Mucosa of descending colon (tissue), 3 donors: ENCODE measurements at regions not wholly inside any gene's neighbourhood (a gene's known extent, or its start where the extent isn't known, plus 50 kb on each side); places are given as distances from the start of the nearest gene placed in this dataset.

Experiments used
- ATAC-seq: fragments of 200-7000 bp; cut with Tn5 transposase; one replicate; pipeline ENCODE4 v1.9.1; 2020; ENCODE audit warnings: mild to moderate bottlenecking, moderate library complexity
- DNase-seq, 3 donors: peaks; one replicate each; pipeline ENCODE4 v3.0.0-alpha.2; 2020
- H3K36me3 ChIP-seq: fragments of 200-600 bp; one replicate; pipeline ENCODE4 v1.8.0; 2021; ENCODE audit warnings: low read depth, mild to moderate bottlenecking
- H3K4me1 ChIP-seq: fragments of 200-600 bp; one replicate; pipeline ENCODE4 v1.8.0; 2021; ENCODE audit warnings: low read depth, mild to moderate bottlenecking
- H3K4me3 ChIP-seq: fragments of 200-600 bp; one replicate; pipeline ENCODE4 v1.8.0; 2021; ENCODE audit warnings: mild to moderate bottlenecking
- H3K9me3 ChIP-seq: fragments of 200-600 bp; one replicate; pipeline ENCODE4 v1.8.0; 2021; ENCODE audit warnings: mild to moderate bottlenecking
- intact Hi-C, 2 donors: fragments of 100-400 bp; cut with DNase I in 1 of 2; cut with micrococcal nuclease in 1 of 2; formaldehyde crosslinking; loops; one replicate each; pipeline versions ENCODE4 v1.11.0 to v1.11.1; 2022; cut with DNase I, micrococcal nuclease
- TF ChIP-seq, protein P1 (sequence below): fragments of 200-600 bp; IDR thresholded peaks from one replicate; pipeline ENCODE4 v1.8.0; 2022; ENCODE audit warnings: antibody characterized with exemption, mild to moderate bottlenecking
- donor health status: DM: no; HTN: no; CAD: no; lungs with moderate emphysema.
- donor health status: DM: no; HTN: no; CAD: no.
- donor health status: DM: no; HTN: yes; CAD: no.

DNA sequence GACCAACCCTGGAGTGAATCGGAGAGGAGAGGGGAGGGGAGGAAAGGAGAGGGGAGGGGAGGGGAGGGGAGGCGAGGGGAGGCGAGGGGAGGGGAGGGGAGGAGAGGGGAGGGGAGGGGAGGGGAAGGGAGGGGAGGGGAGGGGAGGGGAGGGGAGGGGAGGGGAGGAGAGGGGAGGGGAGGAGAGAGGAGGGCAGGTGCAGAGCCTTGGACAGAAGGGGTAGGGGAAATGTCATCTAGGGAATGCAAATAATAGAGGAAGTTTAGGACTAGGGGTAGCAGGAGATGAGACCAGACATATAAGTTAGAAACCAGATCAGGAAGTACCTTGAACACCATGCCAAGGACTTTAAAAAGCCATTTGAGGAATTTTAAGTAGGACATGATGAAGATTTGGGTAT is 119.8 kb downstream of the RBFOX3 start:
- no peaks in the 10 kb centered on the region for H3K4me1 ChIP-seq
- TF ChIP-seq, protein P1, sequence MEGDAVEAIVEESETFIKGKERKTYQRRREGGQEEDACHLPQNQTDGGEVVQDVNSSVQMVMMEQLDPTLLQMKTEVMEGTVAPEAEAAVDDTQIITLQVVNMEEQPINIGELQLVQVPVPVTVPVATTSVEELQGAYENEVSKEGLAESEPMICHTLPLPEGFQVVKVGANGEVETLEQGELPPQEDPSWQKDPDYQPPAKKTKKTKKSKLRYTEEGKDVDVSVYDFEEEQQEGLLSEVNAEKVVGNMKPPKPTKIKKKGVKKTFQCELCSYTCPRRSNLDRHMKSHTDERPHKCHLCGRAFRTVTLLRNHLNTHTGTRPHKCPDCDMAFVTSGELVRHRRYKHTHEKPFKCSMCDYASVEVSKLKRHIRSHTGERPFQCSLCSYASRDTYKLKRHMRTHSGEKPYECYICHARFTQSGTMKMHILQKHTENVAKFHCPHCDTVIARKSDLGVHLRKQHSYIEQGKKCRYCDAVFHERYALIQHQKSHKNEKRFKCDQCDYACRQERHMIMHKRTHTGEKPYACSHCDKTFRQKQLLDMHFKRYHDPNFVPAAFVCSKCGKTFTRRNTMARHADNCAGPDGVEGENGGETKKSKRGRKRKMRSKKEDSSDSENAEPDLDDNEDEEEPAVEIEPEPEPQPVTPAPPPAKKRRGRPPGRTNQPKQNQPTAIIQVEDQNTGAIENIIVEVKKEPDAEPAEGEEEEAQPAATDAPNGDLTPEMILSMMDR = no peak
- intact Hi-C loops = no loop called here
- no peak overlapping the region for H3K4me3 ChIP-seq
- no peak for ATAC-seq
- H3K36me3 ChIP-seq = no peaks in the 10 kb centered on the region
- no peaks in the 10 kb centered on the region for H3K9me3 ChIP-seq
- no peak for DNase-seq

DNA sequence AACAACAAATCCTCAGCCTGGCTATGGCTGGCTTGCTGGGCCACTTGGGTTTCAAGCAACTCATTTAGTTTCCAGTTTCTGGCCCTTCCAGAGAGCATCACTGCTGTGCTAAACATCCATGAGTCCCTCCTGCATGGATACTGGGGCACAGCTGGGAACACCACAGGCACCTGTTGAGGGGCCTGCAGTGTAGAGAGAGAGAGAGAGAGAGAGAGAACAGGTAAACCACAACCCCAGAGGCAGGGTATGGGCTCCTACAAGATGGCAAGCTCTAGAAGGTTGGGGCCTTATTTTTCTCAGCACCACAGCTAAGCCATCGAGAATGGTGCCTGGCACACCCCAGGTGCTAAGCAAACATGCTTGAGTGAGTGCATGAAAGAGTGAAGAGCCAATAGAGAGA is 120.3 kb downstream of the RBFOX3 start:
- ATAC-seq (no peak), DNase-seq (no peak)
- H3K9me3 ChIP-seq = no peaks in the 10 kb centered on the region
- no peak overlapping the region for H3K4me3 ChIP-seq
- no peaks in the 10 kb centered on the region for H3K36me3 ChIP-seq
- TF ChIP-seq, protein P1 = no peak
- no peaks in the 10 kb centered on the region for H3K4me1 ChIP-seq
- intact Hi-C loops = no loop called here

DNA sequence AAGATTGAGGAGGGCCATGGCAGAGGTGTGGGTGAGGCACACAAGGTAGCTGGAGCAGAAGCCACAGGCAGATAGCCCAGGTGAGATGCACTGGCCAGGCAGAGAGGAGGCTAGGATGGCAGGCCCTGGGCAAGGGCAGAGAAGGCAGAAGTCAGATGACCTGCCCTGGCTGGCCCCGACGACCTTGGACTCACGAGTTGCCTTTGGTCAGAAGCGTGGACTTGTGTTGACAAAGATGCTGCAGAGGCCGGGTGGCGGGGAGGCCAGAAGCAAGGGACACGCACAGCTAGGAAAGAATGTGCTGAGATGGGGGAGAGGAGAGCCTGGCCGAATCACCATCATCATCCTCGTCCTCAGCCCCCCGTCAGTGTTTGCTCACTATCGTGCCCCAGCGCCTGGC is 123.7 kb downstream of the RBFOX3 start:
- Histone ChIP-seq H3K4me3 (no peak overlapping the region), H3K4me1 (no peaks in the 10 kb centered on the region), H3K36me3 (no peaks in the 10 kb centered on the region), H3K9me3 (no peaks in the 10 kb centered on the region)
- intact Hi-C loops = no loop called here
- TF ChIP-seq, protein P1 = no peak
- DNase-seq (no peak), ATAC-seq (no peak)

DNA sequence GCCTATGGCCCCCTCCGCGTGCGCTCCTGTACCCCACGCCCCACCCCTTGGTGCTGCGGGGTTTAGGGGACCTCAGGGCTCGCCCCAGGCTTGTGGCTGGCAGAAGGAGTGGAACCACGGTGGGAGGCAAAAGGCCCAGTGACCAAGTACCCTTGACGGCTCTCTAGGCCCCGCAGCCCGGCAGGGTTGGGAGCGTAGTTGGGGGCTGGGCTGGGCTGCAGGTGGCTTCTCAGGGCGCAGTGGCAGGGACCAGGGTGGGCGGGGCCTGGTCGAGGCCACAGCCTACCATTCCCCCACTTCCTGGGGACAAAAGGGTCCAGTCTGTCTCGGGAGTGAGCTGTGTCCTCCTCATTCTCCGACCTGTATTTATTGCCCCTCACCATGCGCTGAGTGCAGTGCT is 124.9 kb downstream of the RBFOX3 start:
- Histone ChIP-seq H3K9me3 (no peaks in the 10 kb centered on the region), H3K4me1 (no peaks in the 10 kb centered on the region), H3K36me3 (no peaks in the 10 kb centered on the region), H3K4me3 (no peak overlapping the region)
- TF ChIP-seq, protein P1 = no peak
- DNase-seq = no peak
- no peak for ATAC-seq
- intact Hi-C loops = no loop called here

DNA sequence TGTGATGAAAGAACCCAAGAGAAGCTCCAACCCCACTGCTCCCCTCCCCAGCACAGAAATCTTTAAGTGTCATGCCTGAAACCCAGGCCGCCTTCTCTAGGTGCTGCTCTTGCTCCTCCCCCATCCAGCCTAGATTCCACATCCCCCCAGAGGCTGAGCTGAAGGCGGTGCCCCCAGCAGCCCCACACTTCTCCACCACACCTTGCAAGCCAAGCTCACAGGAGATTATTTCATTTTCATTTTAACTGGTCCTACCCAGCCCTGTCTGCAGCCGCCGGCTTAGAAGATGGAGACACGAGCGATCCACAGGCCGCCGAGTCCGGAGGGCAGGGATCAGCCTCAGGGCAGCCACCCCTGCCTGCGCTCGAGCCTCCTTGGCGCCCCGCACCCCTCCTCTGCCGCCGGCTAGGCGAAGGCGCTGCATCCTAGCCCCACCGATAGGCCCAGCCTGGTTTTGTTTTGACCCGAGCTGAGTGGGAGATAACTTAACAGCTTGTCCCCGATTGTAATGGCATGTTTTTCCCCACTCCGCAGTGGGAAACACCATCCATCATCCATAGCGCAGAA is 125.3 kb downstream of the RBFOX3 start:
- DNase-seq (no peak), ATAC-seq (no peak)
- Histone ChIP-seq H3K4me3 (no peak overlapping the region), H3K36me3 (no peaks in the 10 kb centered on the region), H3K9me3 (no peaks in the 10 kb centered on the region), H3K4me1 (no peaks in the 10 kb centered on the region)
- TF ChIP-seq, protein P1 = no peak
- intact Hi-C loops = no loop called here
